ENCODE measurements at regions not wholly inside any gene's neighbourhood (a gene's known extent, or its start where the extent isn't known, plus 50 kb on each side); places are given as distances from the start of the nearest gene placed in this dataset.

GRCh38 chr11:129316781-129317180 is 58.9 kb upstream of the BARX2 start:
- TF ChIP-seq CTCF (conservative IDR thresholded peaks at IDR 0.05; ENCODE audit: low read depth in 2 of 2) (no peak), EZH2phosphoT487 (IDR thresholded peaks at IDR 0.05; ENCODE audit: unreplicated experiment) (no peak), EZH2 (IDR thresholded peaks at IDR 0.05; ENCODE audit: low read depth, unreplicated experiment) (no peak), CREB1 (CRISPR knock-in tag; IDR thresholded peaks at IDR 0.05; ENCODE audit: low read depth) (no peak), POLR2AphosphoS5 (IDR thresholded peaks at IDR 0.05; ENCODE audit: low read depth) (no peak), ETS1 (IDR thresholded peaks at IDR 0.05) (no peak), STAT1 (IDR thresholded peaks at IDR 0.05; ENCODE audit: unreplicated experiment) (no peak), JUNB (IDR thresholded peaks at IDR 0.05; ENCODE audit: unreplicated experiment) (no peak), REST (IDR thresholded peaks at IDR 0.05; ENCODE audit: unreplicated experiment) (no peak), ZNF462 (CRISPR knock-in tag; IDR thresholded peaks at IDR 0.05) (no peak)

Data from GM23338 (cell line).